WTC11 (cell line): ENCODE measurements at regions not wholly inside any gene's neighbourhood (a gene's known extent, or its start where the extent isn't known, plus 50 kb on each side); places are given as distances from the start of the nearest gene placed in this dataset.

Experiments used
- CREM ChIP-seq: sonication (generic); formaldehyde crosslinking; IDR thresholded peaks from 2 replicates; pipeline ENCODE4 v1.8.1; 2022; ENCODE audit warnings: mild to moderate bottlenecking, missing genetic modification reagents, moderate library complexity
- FOXJ3 ChIP-seq: sonication (generic); formaldehyde crosslinking; IDR thresholded peaks from 2 replicates; pipeline ENCODE4 v1.9.0; 2021; ENCODE audit warnings: missing genetic modification reagents, mild to moderate bottlenecking, borderline replicate concordance
- NFYB ChIP-seq: sonication (generic); formaldehyde crosslinking; conservative IDR thresholded peaks from 2 replicates; pipeline ENCODE4 v1.8.0; 2022; ENCODE audit warnings: low read depth, missing genetic modification reagents
- NR2C2 ChIP-seq: sonication (generic); formaldehyde crosslinking; IDR thresholded peaks from 2 replicates; pipeline ENCODE4 v1.8.0; 2022; ENCODE audit warnings: mild to moderate bottlenecking, missing genetic modification reagents
- TF ChIP-seq, protein P1 (sequence below): sonication (generic); formaldehyde crosslinking; IDR thresholded peaks from 2 replicates; pipeline ENCODE4 v1.8.1; 2023; ENCODE audit warnings: mild to moderate bottlenecking, missing genetic modification reagents, moderate library complexity
- TF ChIP-seq, protein P2 (sequence below): sonication (generic); formaldehyde crosslinking; conservative IDR thresholded peaks from 2 replicates; pipeline ENCODE4 v1.8.1; 2022; ENCODE audit warnings: mild to moderate bottlenecking, missing genetic modification reagents
- TF ChIP-seq, protein P3 (sequence below): fragments of 200-600 bp; IDR thresholded peaks from 2 replicates; pipeline ENCODE4 v1.8.0; 2022; ENCODE audit warnings: antibody characterized with exemption

DNA sequence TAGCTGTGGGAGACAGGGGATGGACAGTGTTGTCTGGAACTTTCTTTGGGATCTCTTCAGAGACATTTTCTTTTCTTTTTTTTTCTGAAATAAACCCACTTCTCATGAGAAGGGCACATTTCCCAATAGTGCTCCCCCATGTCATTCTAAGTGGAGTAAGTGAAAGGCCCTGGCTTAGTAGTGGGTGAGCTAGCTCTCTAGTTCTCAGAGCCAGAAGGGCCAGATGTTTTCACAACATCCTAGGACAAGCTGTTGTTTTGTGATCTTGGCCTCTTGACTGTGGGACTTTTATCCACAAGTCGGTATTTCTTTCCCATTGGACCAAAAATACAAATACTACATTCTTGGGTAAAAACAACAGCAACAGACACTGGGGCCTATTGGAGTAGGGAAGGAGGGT is 607.7 kb upstream of the TENM4 start:
- TF ChIP-seq, protein P1, sequence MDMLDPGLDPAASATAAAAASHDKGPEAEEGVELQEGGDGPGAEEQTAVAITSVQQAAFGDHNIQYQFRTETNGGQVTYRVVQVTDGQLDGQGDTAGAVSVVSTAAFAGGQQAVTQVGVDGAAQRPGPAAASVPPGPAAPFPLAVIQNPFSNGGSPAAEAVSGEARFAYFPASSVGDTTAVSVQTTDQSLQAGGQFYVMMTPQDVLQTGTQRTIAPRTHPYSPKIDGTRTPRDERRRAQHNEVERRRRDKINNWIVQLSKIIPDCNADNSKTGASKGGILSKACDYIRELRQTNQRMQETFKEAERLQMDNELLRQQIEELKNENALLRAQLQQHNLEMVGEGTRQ (CRISPR knock-in tag): no peak
- no peak for TF ChIP-seq NFYB (CRISPR knock-in tag)
- TF ChIP-seq, protein P2, sequence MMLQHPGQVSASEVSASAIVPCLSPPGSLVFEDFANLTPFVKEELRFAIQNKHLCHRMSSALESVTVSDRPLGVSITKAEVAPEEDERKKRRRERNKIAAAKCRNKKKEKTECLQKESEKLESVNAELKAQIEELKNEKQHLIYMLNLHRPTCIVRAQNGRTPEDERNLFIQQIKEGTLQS (CRISPR knock-in tag): no peak
- TF ChIP-seq, protein P3, sequence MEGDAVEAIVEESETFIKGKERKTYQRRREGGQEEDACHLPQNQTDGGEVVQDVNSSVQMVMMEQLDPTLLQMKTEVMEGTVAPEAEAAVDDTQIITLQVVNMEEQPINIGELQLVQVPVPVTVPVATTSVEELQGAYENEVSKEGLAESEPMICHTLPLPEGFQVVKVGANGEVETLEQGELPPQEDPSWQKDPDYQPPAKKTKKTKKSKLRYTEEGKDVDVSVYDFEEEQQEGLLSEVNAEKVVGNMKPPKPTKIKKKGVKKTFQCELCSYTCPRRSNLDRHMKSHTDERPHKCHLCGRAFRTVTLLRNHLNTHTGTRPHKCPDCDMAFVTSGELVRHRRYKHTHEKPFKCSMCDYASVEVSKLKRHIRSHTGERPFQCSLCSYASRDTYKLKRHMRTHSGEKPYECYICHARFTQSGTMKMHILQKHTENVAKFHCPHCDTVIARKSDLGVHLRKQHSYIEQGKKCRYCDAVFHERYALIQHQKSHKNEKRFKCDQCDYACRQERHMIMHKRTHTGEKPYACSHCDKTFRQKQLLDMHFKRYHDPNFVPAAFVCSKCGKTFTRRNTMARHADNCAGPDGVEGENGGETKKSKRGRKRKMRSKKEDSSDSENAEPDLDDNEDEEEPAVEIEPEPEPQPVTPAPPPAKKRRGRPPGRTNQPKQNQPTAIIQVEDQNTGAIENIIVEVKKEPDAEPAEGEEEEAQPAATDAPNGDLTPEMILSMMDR: no peak
- no peak for TF ChIP-seq CREM (CRISPR knock-in tag)
- TF ChIP-seq FOXJ3 (CRISPR knock-in tag): no peak
- no peak for TF ChIP-seq NR2C2
